ENCODE measurements at regions not wholly inside any gene's neighbourhood (a gene's known extent, or its start where the extent isn't known, plus 50 kb on each side); places are given as distances from the start of the nearest gene placed in this dataset.

GRCh38 chr2:61705625-61706024 is 148.2 kb downstream of the FAM161A start:
- TF ChIP-seq TOX (CRISPR knock-in tag; IDR thresholded peaks at IDR 0.05; ENCODE audit: borderline replicate concordance) (no peak), PPARA (CRISPR knock-in tag; IDR thresholded peaks at IDR 0.05; ENCODE audit: borderline replicate concordance) (no peak), BACH2 (CRISPR knock-in tag; IDR thresholded peaks at IDR 0.05; ENCODE audit: borderline replicate concordance) (no peak), ESRRG (CRISPR knock-in tag; IDR thresholded peaks at IDR 0.05) (no peak)

All from SK-N-SH treated with all-trans-retinoic acid at 6 μM for 48 hours (cell line).